CD14-positive monocyte (primary cell): ENCODE measurements at regions not wholly inside any gene's neighbourhood (a gene's known extent, or its start where the extent isn't known, plus 50 kb on each side); places are given as distances from the start of the nearest gene placed in this dataset.

Source experiments
- DNase-seq, 3 donors: peaks; one replicate each; pipeline ENCODE4 v3.0.0-alpha.2; 2011 to 2022
- H2AFZ ChIP-seq: 2 replicates; pipeline ENCODE4 v1.6.0; 2012; ENCODE audit warnings: mild to moderate bottlenecking, low read depth, low read length, inconsistent platforms; ENCODE audit not compliant: insufficient read depth, poor library complexity, severe bottlenecking
- H3K27ac ChIP-seq, 2 donors: 1 replicate in 1 of 2; 2 replicates in 1 of 2; pipeline ENCODE4 v1.5.1; 2012 to 2013; ENCODE audit warnings: low read length in 2 of 2, control low read depth in 1 of 2, inconsistent platforms in 1 of 2, low read depth in 1 of 2, mild to moderate bottlenecking in 1 of 2
- H3K27me3 ChIP-seq, 2 donors: one replicate each; pipeline versions ENCODE4 v1.6.0 to v1.6.1; 2011 to 2013; ENCODE audit warnings: low read length in 2 of 2; ENCODE audit not compliant: control insufficient read depth in 2 of 2, insufficient read depth in 2 of 2
- H3K36me3 ChIP-seq, 2 donors: replicated peaks in 1 of 2; 1 replicate in 1 of 2; 2 replicates in 1 of 2; pipeline versions ENCODE4 v1.5.1 to v1.6.1; 2012 to 2013; ENCODE audit warnings: low read length in 2 of 2, control low read depth in 1 of 2, inconsistent platforms in 1 of 2, mild to moderate bottlenecking in 1 of 2; ENCODE audit not compliant: insufficient read depth in 2 of 2, control insufficient read depth in 1 of 2
- H3K4me1 ChIP-seq, 2 donors: 1 replicate in 1 of 2; 2 replicates in 1 of 2; pipeline versions ENCODE4 v1.5.1 to v1.6.1; 2012 to 2013; ENCODE audit warnings: low read length in 2 of 2, control low read depth in 1 of 2, inconsistent platforms in 1 of 2, mild to moderate bottlenecking in 1 of 2, moderate library complexity in 1 of 2; ENCODE audit not compliant: insufficient read depth in 2 of 2, control insufficient read depth in 1 of 2
- H3K4me2 ChIP-seq: replicated peaks from 2 replicates; pipeline ENCODE3; 2012; ENCODE audit warnings: low read length, moderate library complexity, mild to moderate bottlenecking; ENCODE audit not compliant: poor library complexity, severe bottlenecking; ENCODE audit errors: extremely low read depth
- H3K4me3 ChIP-seq, 3 experiments: fragments of 200-600 bp in 1 of 3; sonication (generic) in 1 of 3; replicated peaks in 1 of 3; 1 replicate in 2 of 3; 2 replicates in 1 of 3; pipeline ENCODE4 v1.5.1; 2011 to 2013; ENCODE audit warnings: low read length in 3 of 3, mild to moderate bottlenecking in 3 of 3, control low read depth in 2 of 3, low read depth in 2 of 3, inconsistent platforms in 1 of 3, moderate library complexity in 1 of 3
- H3K79me2 ChIP-seq: 2 replicates; pipeline ENCODE4 v1.6.0; 2012; ENCODE audit warnings: mild to moderate bottlenecking, control low read depth, inconsistent platforms, low read length, moderate library complexity; ENCODE audit not compliant: insufficient read depth
- H3K9ac ChIP-seq: 2 replicates; pipeline ENCODE4 v1.6.0; 2017; ENCODE audit warnings: low read length, mild to moderate bottlenecking; ENCODE audit not compliant: insufficient read depth, poor library complexity, severe bottlenecking
- H3K9me3 ChIP-seq, 2 donors: replicated peaks in 1 of 2; 1 replicate in 1 of 2; 2 replicates in 1 of 2; pipeline versions ENCODE4 v1.5.1 to v1.6.1; 2012 to 2013; ENCODE audit warnings: low read length in 2 of 2, control low read depth in 1 of 2; ENCODE audit not compliant: control insufficient read depth in 1 of 2, insufficient read depth in 1 of 2
- H4K20me1 ChIP-seq: 2 replicates; pipeline ENCODE4 v1.6.0; 2012; ENCODE audit warnings: mild to moderate bottlenecking, low read length, control low read depth, moderate library complexity; ENCODE audit not compliant: insufficient read depth
- H3K27ac Mint-ChIP-seq, 7 donors: one replicate each; pipeline ENCODE4 v1.8.0; 2020; ENCODE audit warnings: mild to moderate bottlenecking in 7 of 7, mixed read lengths in 7 of 7, moderate library complexity in 6 of 7, inconsistent platforms in 2 of 7
- H3K27me3 Mint-ChIP-seq, 3 donors: one replicate each; pipeline ENCODE4 v1.8.0; 2021 to 2022; ENCODE audit warnings: low read depth in 3 of 3, mild to moderate bottlenecking in 3 of 3, mixed read lengths in 3 of 3, moderate library complexity in 3 of 3, inconsistent platforms in 1 of 3
- H3K36me3 Mint-ChIP-seq, 2 donors: one replicate each; pipeline ENCODE4 v1.8.0; 2020; ENCODE audit warnings: mixed read lengths in 2 of 2, inconsistent platforms in 1 of 2, mild to moderate bottlenecking in 1 of 2
- H3K4me1 Mint-ChIP-seq: one replicate; pipeline ENCODE4 v1.8.0; 2020; ENCODE audit warnings: mild to moderate bottlenecking, mixed read lengths
- H3K4me3 Mint-ChIP-seq, 2 donors: one replicate each; pipeline ENCODE4 v1.8.0; 2020; ENCODE audit warnings: mild to moderate bottlenecking in 2 of 2, mixed read lengths in 2 of 2, moderate library complexity in 1 of 2
- H3K9me3 Mint-ChIP-seq, 7 donors: one replicate each; pipeline ENCODE4 v1.8.0; 2020 to 2022; ENCODE audit warnings: mixed read lengths in 7 of 7, mild to moderate bottlenecking in 6 of 7, moderate library complexity in 6 of 7, inconsistent platforms in 2 of 7
- CTCF ChIP-seq: fragments of 200-600 bp; IDR thresholded peaks from one replicate; pipeline ENCODE4 v1.8.0; 2022; ENCODE audit warnings: antibody characterized with exemption, mild to moderate bottlenecking
- WGBS: methylation state at CpG from one replicate; pipeline ENCODE4 v1.1.5; 2013; ENCODE audit warnings: missing lambda C conversion rate; ENCODE audit not compliant: insufficient coverage; 5-methylcytosine and 5-hydroxymethylcytosine counted together
- intact Hi-C, 2 donors: fragments of 100-400 bp; cut with micrococcal nuclease; formaldehyde crosslinking; loops; one replicate each; pipeline versions ENCODE4 v1.15.0 to v1.15.1; 2023

- no peak for DNase-seq
- Mint-ChIP-seq H3K36me3 (no peaks in the 10 kb centered on the region), H3K9me3 (peaks cover 0 to 2% (median 0%) of the 10 kb centered on the region in 7 donors), H3K4me3 (no peak overlapping the region), H3K27me3 (peaks cover 0 to 2% (median 0%) of the 10 kb centered on the region in 3 donors), H3K27ac (peak overlapping the region in 1 of 7 donors; percentile 61), H3K4me1 (no peaks in the 10 kb centered on the region)
- Histone ChIP-seq H3K36me3 (no peaks in the 10 kb centered on the region), H3K4me1 (no peaks in the 10 kb centered on the region), H4K20me1 (no peaks in the 10 kb centered on the region), H3K4me3 (no peak overlapping the region), H3K9ac (no peak overlapping the region), H3K27ac (no peak overlapping the region), H3K27me3 (no peaks in the 10 kb centered on the region), H3K79me2 (no peaks in the 10 kb centered on the region), H3K9me3 (no peaks in the 10 kb centered on the region), H3K4me2 (no peak overlapping the region), H2AFZ (no peak overlapping the region)
- no CpG with 5 or more reads among the region's 2 CpGs for WGBS
- intact Hi-C loops: no loop called here
- no peak for TF ChIP-seq CTCF
These were observed 206.8 kb downstream of the CAAP1 start for GRCh38 chr9:26685818-26686217.

GRCh38 chr9:26684029-26684428, 208.6 kb downstream of the CAAP1 start:
- Histone ChIP-seq H3K9me3 (no peaks in the 10 kb centered on the region), H4K20me1 (no peaks in the 10 kb centered on the region), H3K4me2 (no peak overlapping the region), H3K79me2 (no peaks in the 10 kb centered on the region), H3K27ac (no peak overlapping the region), H3K4me1 (no peaks in the 10 kb centered on the region), H3K36me3 (no peaks in the 10 kb centered on the region), H3K9ac (no peak overlapping the region), H2AFZ (no peak overlapping the region), H3K27me3 (no peaks in the 10 kb centered on the region), H3K4me3 (no peak overlapping the region)
- Mint-ChIP-seq H3K4me1 (no peaks in the 10 kb centered on the region), H3K36me3 (no peaks in the 10 kb centered on the region), H3K4me3 (no peak overlapping the region), H3K27me3 (no peaks in the 10 kb centered on the region), H3K9me3 (peaks cover 0 to 2% (median 0%) of the 10 kb centered on the region in 7 donors), H3K27ac (no peak overlapping the region)
- 100% methylated on average over 1 of the region's 4 CpGs for WGBS
- TF ChIP-seq CTCF: no peak
- no peak for DNase-seq
- intact Hi-C loops: no loop called here
